ENCODE measurements at regions not wholly inside any gene's neighbourhood (a gene's known extent, or its start where the extent isn't known, plus 50 kb on each side); places are given as distances from the start of the nearest gene placed in this dataset.

DNA sequence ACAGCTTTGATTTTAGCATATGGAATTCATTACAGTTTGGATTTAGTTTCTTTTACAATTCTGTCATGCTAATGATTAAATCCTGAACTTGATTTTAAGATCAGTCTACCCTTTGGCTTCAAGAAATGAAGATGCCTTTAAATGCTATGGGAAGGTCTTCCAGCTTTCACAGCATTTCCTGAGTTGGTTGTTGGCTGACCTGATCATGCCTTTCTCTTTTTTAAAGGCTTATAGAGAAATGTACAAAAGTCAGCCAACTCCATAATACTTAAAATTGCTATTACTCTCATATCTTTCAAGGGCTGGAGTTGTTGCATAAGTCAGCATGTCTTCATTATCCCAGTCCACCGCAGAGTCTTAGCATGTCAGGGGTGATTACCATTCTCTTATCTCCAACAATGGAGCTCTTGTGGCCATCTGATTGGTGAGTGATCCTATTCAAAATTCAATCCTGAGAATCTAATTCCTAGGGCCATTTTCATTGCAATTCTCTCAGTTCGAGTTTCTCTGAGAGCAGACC lies 123.8 kb downstream of the GMNC start (continued):
- TF ChIP-seq, protein P1, sequence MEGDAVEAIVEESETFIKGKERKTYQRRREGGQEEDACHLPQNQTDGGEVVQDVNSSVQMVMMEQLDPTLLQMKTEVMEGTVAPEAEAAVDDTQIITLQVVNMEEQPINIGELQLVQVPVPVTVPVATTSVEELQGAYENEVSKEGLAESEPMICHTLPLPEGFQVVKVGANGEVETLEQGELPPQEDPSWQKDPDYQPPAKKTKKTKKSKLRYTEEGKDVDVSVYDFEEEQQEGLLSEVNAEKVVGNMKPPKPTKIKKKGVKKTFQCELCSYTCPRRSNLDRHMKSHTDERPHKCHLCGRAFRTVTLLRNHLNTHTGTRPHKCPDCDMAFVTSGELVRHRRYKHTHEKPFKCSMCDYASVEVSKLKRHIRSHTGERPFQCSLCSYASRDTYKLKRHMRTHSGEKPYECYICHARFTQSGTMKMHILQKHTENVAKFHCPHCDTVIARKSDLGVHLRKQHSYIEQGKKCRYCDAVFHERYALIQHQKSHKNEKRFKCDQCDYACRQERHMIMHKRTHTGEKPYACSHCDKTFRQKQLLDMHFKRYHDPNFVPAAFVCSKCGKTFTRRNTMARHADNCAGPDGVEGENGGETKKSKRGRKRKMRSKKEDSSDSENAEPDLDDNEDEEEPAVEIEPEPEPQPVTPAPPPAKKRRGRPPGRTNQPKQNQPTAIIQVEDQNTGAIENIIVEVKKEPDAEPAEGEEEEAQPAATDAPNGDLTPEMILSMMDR (IDR thresholded peaks at IDR 0.05; ENCODE audit: control extremely low read depth in 1 of 3, insufficient read depth in 1 of 3, low read depth in 1 of 3, low read length in 3 of 3), result no peak
- TF ChIP-seq JUN (IDR thresholded peaks at IDR 0.05; ENCODE audit: low read depth, low read length) (no peak), HDAC6 (IDR thresholded peaks at IDR 0.05; ENCODE audit: low read depth, low read length) (no peak), RAD21 (IDR thresholded peaks at IDR 0.05 in 1 of 2, conservative IDR thresholded peaks at IDR 0.05 in 1 of 2; ENCODE audit: low read depth in 2 of 2, low read length in 2 of 2) (no peak), JUND (IDR thresholded peaks at IDR 0.05; ENCODE audit: low read length) (no peak)

Measured in H1 (cell line).